ENCODE measurements at regions not wholly inside any gene's neighbourhood (a gene's known extent, or its start where the extent isn't known, plus 50 kb on each side); places are given as distances from the start of the nearest gene placed in this dataset.
A peak's percentile ranks its signal among the peaks of the same experiment; 100 is the strongest.

DNA sequence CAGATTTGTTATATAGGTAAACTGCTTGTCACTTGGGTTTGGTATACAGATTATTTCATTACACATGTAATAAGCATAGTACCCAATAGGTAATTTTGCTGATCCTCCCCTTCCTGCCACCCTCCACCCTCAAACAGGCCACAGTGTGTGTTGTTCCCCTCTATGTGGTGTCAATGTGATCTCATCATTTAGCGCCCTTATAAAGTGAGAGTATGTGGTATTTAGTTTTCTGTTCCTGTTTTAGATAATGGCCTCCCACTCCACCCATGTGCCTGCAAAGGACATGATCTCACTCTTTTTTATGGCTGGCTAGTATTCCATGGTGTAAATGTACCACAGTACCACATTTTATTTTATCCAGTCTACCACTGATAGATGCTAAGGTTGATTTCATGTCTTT is 522.1 kb upstream of the LRRC7 start:
- ATAC-seq (replicated peaks in 1 of 2) (no peak), DNase-seq (no peak)
- H3K4me3 Mint-ChIP-seq: no peak overlapping the region
- peaks cover 5 to 10% of the 10 kb centered on the region in 2 donors for H3K9me3 Mint-ChIP-seq
- no peaks in the 10 kb centered on the region for H3K4me1 Mint-ChIP-seq (ENCODE audit: low read depth)
- H3K36me3 Mint-ChIP-seq (ENCODE audit: insufficient read depth in 2 of 2): no peaks in the 10 kb centered on the region
- H3K27ac Mint-ChIP-seq: no peak overlapping the region
- H3K27me3 Mint-ChIP-seq (ENCODE audit: low read depth): no peaks in the 10 kb centered on the region

DNA sequence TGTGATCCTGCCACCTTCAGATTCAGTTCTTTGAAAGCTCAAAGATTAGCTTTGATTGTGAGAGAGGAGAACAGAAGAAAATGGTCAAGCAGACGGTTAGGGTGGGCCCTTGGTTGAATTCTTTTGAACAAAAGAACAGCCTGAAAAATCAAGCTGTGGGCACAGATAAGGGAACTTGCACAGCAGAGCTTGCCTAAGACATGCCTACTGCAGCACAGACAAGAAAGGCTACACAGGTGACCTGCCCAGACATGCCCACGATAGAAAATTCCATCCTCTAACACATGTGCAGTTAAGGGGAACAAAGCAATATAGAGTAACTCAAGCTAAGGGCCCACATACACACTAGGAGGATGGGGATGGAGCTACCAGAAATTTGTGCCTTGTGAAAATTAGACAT is 512.5 kb upstream of the LRRC7 start:
- H3K27me3 Mint-ChIP-seq (ENCODE audit: low read depth): no peaks in the 10 kb centered on the region
- ATAC-seq (replicated peaks in 1 of 2): no peak
- H3K27ac Mint-ChIP-seq: no peak overlapping the region
- no peaks in the 10 kb centered on the region for H3K9me3 Mint-ChIP-seq
- H3K36me3 Mint-ChIP-seq (ENCODE audit: insufficient read depth in 2 of 2): no peaks in the 10 kb centered on the region
- H3K4me3 Mint-ChIP-seq: no peak overlapping the region
- DNase-seq: no peak
- no peaks in the 10 kb centered on the region for H3K4me1 Mint-ChIP-seq (ENCODE audit: low read depth)

DNA sequence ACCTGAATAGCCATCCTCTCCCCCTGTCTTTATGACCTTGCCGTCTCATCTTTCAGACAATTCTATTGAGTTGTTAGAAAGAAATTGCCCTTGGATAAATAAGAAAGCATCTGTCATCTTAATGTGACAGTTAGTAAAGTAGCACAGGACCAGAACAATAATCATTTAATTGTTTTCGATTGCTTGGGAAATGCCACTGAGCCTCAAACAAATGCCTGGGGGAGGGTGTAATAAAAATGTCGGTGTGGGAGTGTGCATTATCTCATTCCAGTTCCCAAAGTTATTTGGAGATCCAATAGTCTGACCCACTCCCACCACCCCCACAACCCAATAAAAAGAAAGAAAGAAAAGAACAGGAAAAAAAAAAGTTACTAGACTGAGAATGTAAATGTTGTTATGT is 509.3 kb upstream of the LRRC7 start:
- H3K36me3 Mint-ChIP-seq (ENCODE audit: insufficient read depth in 2 of 2): no peaks in the 10 kb centered on the region
- no peak for DNase-seq

DNA sequence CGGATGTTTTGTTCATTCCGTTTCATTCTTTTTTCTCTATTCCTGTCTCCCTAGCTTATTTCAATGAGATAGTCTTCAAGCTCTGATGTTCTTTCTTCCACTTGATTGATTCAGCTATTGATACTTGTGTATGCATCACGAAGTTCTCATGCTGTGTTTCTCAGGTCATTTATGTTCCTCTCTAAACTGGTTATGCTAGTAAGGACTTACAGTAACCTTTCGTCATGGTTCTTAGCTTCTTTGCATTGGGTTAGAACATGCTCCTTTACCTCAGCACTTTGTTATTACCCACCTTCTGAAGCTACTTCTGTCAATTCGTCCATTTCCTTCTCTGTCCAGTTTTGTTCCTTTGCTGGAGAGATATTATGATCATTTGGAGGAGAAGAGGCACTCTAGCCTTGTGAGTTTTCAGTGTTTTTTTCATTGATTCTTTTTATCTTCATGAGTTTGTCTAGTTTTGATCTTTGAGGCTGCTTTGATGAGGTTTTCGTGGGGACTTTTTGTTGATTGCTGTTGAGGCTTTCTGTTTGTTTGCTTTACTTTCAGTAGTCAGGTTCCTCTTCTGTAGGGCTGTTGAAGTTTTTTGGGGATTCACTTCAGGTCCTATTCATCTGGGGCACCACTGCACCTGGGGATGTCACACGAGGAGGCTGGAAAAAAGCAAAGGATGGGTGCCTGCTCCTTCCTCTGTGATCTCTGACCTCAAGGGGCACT is 496.9 kb upstream of the LRRC7 start:
- ATAC-seq (replicated peaks in 1 of 2): no peak
- no peak for DNase-seq
- Mint-ChIP-seq H3K9me3 (peaks cover 5 to 19% of the 10 kb centered on the region in 2 donors), H3K4me1 (ENCODE audit: low read depth) (no peaks in the 10 kb centered on the region), H3K27ac (no peak overlapping the region), H3K4me3 (no peak overlapping the region), H3K36me3 (ENCODE audit: insufficient read depth in 2 of 2) (peaks cover 0 to 1% of the 10 kb centered on the region in 2 donors), H3K27me3 (ENCODE audit: low read depth) (no peaks in the 10 kb centered on the region)

More for the DNA sequence above, 509.3 kb upstream of the LRRC7 start:
- Mint-ChIP-seq H3K4me3 (no peak overlapping the region), H3K27ac (no peak overlapping the region), H3K9me3 (peaks cover 0 to 4% of the 10 kb centered on the region in 2 donors), H3K4me1 (ENCODE audit: low read depth) (no peaks in the 10 kb centered on the region), H3K27me3 (ENCODE audit: low read depth) (no peaks in the 10 kb centered on the region)
- ATAC-seq (replicated peaks in 1 of 2): no peak

DNA sequence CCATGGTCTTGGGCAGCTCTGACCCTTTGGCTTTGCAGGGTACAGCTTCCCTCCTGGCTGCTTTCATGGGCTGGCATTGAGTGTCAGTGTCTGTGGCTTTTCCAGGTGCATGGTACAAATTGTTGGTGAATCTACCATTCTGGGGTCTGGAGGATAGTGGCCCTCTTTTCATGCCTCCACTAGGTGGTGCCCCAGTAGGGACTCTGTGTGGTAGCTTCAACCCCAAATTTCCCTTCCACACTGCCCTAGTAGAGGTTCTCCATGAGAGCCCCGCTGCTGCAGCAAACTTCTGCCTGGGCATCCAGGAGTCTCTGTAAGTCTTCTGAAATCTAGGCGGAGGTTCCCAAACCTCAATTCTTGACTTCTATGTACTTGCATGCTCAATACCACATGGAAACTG is 494.5 kb upstream of the LRRC7 start:
- Mint-ChIP-seq H3K27ac (no peak overlapping the region), H3K4me3 (no peak overlapping the region), H3K9me3 (peaks cover 2 to 16% of the 10 kb centered on the region in 2 donors), H3K36me3 (ENCODE audit: insufficient read depth in 2 of 2) (peaks cover 0 to 1% of the 10 kb centered on the region in 2 donors), H3K27me3 (ENCODE audit: low read depth) (no peaks in the 10 kb centered on the region), H3K4me1 (ENCODE audit: low read depth) (no peaks in the 10 kb centered on the region)
- DNase-seq (no peak), ATAC-seq (replicated peaks in 1 of 2) (no peak)

DNA sequence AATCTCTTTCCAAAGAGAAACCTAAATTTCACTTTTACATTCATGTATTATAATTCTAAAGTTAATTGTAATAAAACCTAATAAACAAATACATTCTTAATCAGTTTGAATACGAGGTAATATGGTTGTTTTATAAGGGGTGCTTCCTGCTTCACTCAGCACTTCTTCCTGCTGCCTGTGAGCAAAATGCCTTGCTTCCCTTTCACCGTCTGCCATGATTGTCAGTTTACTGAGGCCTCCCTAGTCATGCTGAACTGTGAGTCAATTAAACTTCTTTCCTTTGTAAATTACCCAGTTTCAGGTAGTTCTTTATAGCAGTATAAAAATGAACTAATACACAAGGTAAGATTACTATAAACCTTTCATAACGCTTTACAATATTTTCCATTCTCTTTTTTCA is 491.1 kb upstream of the LRRC7 start:
- H3K4me1 Mint-ChIP-seq (ENCODE audit: low read depth): no peaks in the 10 kb centered on the region

DNA sequence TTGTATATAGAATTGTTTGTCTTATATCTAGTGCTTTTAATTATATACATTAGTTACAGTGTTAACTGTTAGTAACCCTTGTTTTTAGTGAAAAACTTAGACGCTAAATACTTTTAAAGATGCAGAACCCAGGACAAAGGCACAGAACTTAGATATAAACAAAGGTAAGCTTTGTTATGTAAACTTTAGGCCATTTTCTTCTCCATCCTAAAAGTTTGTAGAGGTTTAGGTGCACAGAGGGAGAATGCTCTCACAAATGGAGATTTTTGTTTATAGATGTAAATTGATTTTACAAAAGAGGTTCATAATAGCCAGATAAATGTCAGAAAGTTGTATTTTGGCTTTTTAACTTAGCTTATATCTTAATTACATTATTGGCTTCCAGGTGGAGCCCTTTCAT is 490.5 kb upstream of the LRRC7 start:
- DNase-seq (no peak), ATAC-seq (replicated peaks in 1 of 2) (no peak)
- H3K4me1 Mint-ChIP-seq (ENCODE audit: low read depth): no peaks in the 10 kb centered on the region
- H3K27ac Mint-ChIP-seq: no peak overlapping the region
- no peaks in the 10 kb centered on the region for H3K36me3 Mint-ChIP-seq (ENCODE audit: insufficient read depth in 2 of 2)
- H3K27me3 Mint-ChIP-seq (ENCODE audit: low read depth): no peaks in the 10 kb centered on the region
- no peak overlapping the region for H3K4me3 Mint-ChIP-seq
- H3K9me3 Mint-ChIP-seq: peaks cover 1 to 2% of the 10 kb centered on the region in 2 donors

More for the DNA sequence above, 491.1 kb upstream of the LRRC7 start:
- H3K27me3 Mint-ChIP-seq (ENCODE audit: low read depth): no peaks in the 10 kb centered on the region
- no peak overlapping the region for H3K27ac Mint-ChIP-seq
- DNase-seq (no peak), ATAC-seq (replicated peaks in 1 of 2) (no peak)
- H3K9me3 Mint-ChIP-seq: peaks cover 2 to 3% of the 10 kb centered on the region in 2 donors
- no peak overlapping the region for H3K4me3 Mint-ChIP-seq
- no peaks in the 10 kb centered on the region for H3K36me3 Mint-ChIP-seq (ENCODE audit: insufficient read depth in 2 of 2)

DNA sequence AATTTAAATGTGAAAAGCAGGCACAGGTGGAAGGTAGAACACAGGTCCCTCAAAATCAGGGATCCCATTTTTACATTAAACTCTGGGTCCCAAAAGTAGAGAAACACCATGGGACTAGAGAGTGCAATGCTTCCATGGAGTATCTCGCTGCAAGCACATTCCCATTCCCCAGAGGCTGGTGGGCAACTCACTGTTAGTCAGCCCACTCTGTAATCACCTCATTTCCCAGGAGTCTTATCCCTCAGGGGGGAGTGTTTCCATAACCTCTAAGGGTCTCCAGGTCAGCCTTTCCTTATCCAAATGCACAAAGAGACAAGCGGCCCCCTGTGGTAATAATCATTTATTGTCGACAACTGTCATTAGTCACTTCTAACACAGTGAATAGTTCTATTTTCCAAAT is 490.1 kb upstream of the LRRC7 start:
- Mint-ChIP-seq H3K9me3 (no peaks in the 10 kb centered on the region), H3K36me3 (ENCODE audit: insufficient read depth in 2 of 2) (no peaks in the 10 kb centered on the region), H3K27me3 (ENCODE audit: low read depth) (no peaks in the 10 kb centered on the region), H3K27ac (no peak overlapping the region), H3K4me3 (no peak overlapping the region), H3K4me1 (ENCODE audit: low read depth) (no peaks in the 10 kb centered on the region)
- DNase-seq (no peak), ATAC-seq (replicated peaks in 1 of 2) (no peak)

DNA sequence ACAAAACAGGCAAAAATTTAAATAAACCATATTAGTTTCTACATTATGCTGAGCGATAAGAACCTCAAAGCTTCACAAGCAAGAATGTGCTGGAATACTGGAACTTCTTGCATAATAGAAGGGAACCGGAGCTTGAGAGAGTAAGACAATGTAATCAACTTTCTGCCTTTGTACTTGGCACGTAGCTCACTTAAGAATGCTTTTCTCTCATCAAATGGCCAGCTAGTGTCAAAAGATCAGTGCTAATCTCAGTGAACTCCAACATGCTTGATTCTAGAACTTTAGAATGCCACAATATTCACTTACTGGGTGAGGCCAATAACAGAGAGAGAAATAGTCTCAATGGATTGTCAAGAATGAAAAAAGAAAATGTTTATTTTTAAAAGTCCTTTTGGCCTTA is 486.1 kb upstream of the LRRC7 start:
- H3K27ac Mint-ChIP-seq: no peak overlapping the region
- H3K36me3 Mint-ChIP-seq (ENCODE audit: insufficient read depth in 2 of 2): no peaks in the 10 kb centered on the region
- no peak overlapping the region for H3K4me3 Mint-ChIP-seq
- H3K27me3 Mint-ChIP-seq (ENCODE audit: low read depth): no peaks in the 10 kb centered on the region
- DNase-seq (no peak), ATAC-seq (replicated peaks in 1 of 2) (no peak)
- no peaks in the 10 kb centered on the region for H3K4me1 Mint-ChIP-seq (ENCODE audit: low read depth)
- no peaks in the 10 kb centered on the region for H3K9me3 Mint-ChIP-seq

DNA sequence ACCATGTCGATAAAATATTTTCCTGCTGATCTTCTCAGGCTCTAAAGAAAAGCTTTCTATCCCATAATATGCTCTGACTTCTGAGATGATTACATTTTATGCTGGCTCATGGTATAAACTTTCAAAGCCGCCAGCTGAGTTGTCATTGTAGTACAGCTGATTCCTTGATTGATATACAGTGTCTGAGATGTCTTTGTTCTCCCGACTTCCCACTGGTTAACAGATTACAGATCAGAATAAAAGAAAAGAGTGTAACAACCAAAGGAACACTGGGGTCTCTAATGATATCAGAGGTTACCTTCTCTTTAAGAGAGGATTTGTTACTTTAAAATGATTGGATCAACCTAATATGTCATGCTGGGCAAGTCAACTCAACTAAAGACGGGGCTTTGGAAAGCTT is 485.4 kb upstream of the LRRC7 start:
- Mint-ChIP-seq H3K27ac (no peak overlapping the region), H3K36me3 (ENCODE audit: insufficient read depth in 2 of 2) (no peaks in the 10 kb centered on the region), H3K4me1 (ENCODE audit: low read depth) (no peaks in the 10 kb centered on the region), H3K9me3 (no peaks in the 10 kb centered on the region), H3K4me3 (no peak overlapping the region), H3K27me3 (ENCODE audit: low read depth) (no peaks in the 10 kb centered on the region)
- DNase-seq: no peak
- ATAC-seq (replicated peaks in 1 of 2): no peak

DNA sequence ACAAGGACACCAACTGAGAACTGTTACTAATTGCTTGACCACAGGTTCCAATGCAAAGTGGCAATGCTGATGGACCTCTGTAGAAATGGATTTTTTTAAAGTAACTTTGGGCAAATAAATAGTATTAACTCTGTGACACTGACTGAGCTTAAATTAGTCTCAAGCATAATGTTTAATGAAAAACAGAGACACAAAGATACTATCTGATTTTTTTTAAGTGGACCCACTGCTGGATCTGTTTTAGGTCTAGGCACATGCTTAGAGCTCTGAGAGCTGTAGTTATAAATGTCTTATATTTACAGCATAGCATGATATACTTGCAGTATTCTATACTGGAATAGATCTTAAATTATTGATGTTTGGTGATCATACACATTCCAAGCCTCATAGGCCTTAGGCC is 481.6 kb upstream of the LRRC7 start:
- H3K4me1 Mint-ChIP-seq (ENCODE audit: low read depth): no peaks in the 10 kb centered on the region
- no peak overlapping the region for H3K4me3 Mint-ChIP-seq
- DNase-seq: no peak
- H3K27me3 Mint-ChIP-seq (ENCODE audit: low read depth): no peaks in the 10 kb centered on the region
- no peaks in the 10 kb centered on the region for H3K36me3 Mint-ChIP-seq (ENCODE audit: insufficient read depth in 2 of 2)
- ATAC-seq (replicated peaks in 1 of 2): no peak
- peaks cover 2 to 4% of the 10 kb centered on the region in 2 donors for H3K9me3 Mint-ChIP-seq
- peak overlapping the region; percentile 50 for H3K27ac Mint-ChIP-seq

DNA sequence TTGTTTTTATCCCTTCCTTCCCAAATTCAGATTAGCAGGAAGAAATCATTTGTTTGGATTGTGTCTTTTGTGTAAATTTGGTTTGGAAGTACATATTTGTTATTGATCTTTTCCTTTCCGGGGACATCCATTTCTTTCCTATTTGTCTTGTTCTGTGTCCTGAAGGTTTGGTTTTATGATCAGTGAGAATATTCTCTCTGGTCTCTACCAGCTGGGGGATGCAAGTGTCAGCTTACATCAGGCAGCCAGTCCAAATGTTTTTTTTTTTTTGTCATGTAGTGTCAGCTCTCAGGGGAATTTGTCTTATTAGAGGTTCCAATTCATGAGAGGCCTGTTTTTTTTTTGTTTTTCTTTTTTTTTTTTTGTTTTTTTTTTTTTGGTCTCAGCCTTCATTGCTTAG is 479.2 kb upstream of the LRRC7 start:
- peaks cover 0 to 1% of the 10 kb centered on the region in 2 donors for H3K36me3 Mint-ChIP-seq (ENCODE audit: insufficient read depth in 2 of 2)
- peaks cover 3 to 9% of the 10 kb centered on the region in 2 donors for H3K9me3 Mint-ChIP-seq
- H3K27ac Mint-ChIP-seq: no peak overlapping the region
- no peak for DNase-seq
- H3K27me3 Mint-ChIP-seq (ENCODE audit: low read depth): no peaks in the 10 kb centered on the region
- H3K4me1 Mint-ChIP-seq (ENCODE audit: low read depth): no peaks in the 10 kb centered on the region
- no peak overlapping the region for H3K4me3 Mint-ChIP-seq
- ATAC-seq (replicated peaks in 1 of 2): no peak

DNA sequence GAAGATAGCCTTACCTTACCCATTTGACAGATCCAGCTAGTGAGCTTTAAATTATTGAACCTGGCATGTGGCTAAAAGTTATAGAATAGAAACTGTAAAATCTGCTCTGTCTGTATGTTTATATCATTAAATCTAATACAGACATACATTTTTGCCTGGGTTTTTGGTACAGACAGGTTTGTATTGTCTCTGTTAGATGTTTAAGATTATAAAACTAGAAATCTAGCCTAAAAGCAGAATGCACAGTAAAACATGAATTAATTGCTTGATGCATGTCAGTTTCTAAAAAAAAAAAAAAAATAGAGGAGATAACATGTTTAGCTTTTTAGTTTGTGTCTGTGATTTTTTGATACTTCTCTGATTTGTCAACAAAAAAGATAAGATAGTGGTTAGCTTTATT is 477.6 kb upstream of the LRRC7 start:
- no peak overlapping the region for H3K27ac Mint-ChIP-seq
- DNase-seq (no peak), ATAC-seq (replicated peaks in 1 of 2) (no peak)
- peaks cover 0 to 1% of the 10 kb centered on the region in 2 donors for H3K36me3 Mint-ChIP-seq (ENCODE audit: insufficient read depth in 2 of 2)
- H3K9me3 Mint-ChIP-seq: peaks cover 3 to 10% of the 10 kb centered on the region in 2 donors
- no peaks in the 10 kb centered on the region for H3K4me1 Mint-ChIP-seq (ENCODE audit: low read depth)
- no peak overlapping the region for H3K4me3 Mint-ChIP-seq
- no peaks in the 10 kb centered on the region for H3K27me3 Mint-ChIP-seq (ENCODE audit: low read depth)

DNA sequence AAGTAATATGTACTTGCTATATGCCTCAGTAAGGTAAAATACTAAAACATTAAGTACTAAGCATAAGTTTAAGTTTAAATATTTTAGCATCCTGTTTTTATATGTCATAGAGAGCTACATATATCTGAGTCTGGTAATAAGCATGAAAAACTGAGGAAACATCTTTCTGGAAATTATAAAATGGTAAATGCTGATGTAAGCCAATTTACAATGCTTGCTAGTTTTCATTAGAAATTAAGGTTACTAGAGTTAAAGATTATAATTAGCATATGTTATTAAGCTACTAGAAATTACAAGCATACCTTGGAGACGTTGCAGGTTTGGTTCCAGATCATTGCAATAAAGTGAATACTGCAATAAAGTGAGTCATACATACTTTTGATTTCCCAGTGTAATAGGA is 477.0 kb upstream of the LRRC7 start:
- Mint-ChIP-seq H3K27me3 (ENCODE audit: low read depth) (no peaks in the 10 kb centered on the region), H3K4me3 (no peak overlapping the region), H3K36me3 (ENCODE audit: insufficient read depth in 2 of 2) (peaks cover 0 to 1% of the 10 kb centered on the region in 2 donors), H3K4me1 (ENCODE audit: low read depth) (no peaks in the 10 kb centered on the region), H3K27ac (no peak overlapping the region), H3K9me3 (peaks cover 3 to 11% of the 10 kb centered on the region in 2 donors)
- no peak for DNase-seq
- no peak for ATAC-seq (replicated peaks in 1 of 2)
